ENCODE measurements at regions not wholly inside any gene's neighbourhood (a gene's known extent, or its start where the extent isn't known, plus 50 kb on each side); places are given as distances from the start of the nearest gene placed in this dataset.
"Not testable (repeated sequence)": the region's sequence is repeated elsewhere in the genome, so short reads cannot be mapped to it uniquely, and the experiment has no call there.

DNA sequence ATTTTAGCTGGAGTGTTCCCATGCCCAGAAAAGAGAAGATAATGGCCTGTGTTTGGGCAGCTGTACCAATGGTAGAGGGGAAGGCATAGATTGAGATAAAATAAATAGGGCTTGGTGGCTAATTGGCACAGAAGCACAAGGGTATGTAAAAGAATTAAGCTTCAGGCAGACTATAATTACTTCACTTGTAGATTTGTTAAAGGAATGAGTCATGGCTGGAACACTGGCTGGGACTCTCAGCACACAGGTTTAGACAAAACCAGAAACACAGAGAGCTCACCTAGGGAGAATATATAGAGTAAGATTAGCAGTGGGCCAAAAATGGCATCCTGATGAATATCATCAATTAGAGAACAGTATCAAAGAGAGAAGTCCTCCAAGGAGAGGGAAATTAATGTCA lies 198.3 kb upstream of the FIGN start:
- no peak overlapping the region for H3K4me3 ChIP-seq (ENCODE audit: low read depth, low read length)
- TF ChIP-seq, protein P1, sequence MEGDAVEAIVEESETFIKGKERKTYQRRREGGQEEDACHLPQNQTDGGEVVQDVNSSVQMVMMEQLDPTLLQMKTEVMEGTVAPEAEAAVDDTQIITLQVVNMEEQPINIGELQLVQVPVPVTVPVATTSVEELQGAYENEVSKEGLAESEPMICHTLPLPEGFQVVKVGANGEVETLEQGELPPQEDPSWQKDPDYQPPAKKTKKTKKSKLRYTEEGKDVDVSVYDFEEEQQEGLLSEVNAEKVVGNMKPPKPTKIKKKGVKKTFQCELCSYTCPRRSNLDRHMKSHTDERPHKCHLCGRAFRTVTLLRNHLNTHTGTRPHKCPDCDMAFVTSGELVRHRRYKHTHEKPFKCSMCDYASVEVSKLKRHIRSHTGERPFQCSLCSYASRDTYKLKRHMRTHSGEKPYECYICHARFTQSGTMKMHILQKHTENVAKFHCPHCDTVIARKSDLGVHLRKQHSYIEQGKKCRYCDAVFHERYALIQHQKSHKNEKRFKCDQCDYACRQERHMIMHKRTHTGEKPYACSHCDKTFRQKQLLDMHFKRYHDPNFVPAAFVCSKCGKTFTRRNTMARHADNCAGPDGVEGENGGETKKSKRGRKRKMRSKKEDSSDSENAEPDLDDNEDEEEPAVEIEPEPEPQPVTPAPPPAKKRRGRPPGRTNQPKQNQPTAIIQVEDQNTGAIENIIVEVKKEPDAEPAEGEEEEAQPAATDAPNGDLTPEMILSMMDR (IDR thresholded peaks at IDR 0.05; ENCODE audit: low read depth, low read length): no peak

GRCh38 chr2:163919717-163920116 lies 183.9 kb upstream of the FIGN start:
- TF ChIP-seq, protein P1 (IDR thresholded peaks at IDR 0.05; ENCODE audit: low read depth, low read length): no peak
- no peak overlapping the region for H3K4me3 ChIP-seq (ENCODE audit: low read depth, low read length)

DNA sequence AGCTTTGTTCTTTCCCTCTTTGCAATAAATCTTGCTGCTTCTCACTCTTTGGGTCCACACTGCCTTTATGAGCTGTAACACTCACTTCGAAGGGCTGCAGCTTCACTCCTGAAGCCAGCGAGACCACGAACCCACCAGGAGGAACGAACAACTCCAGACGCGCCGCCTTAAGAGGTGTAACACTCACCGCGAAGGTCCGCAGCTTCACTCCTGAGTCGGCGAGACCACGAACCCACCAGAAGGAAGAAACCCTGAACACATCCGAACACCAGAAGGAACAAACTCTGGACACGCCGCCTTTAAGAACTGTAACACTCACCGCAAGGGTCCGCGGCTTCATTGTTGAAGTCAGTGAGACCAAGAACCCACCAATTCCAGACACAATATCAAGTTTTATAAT lies 178.7 kb upstream of the FIGN start:
- H3K4me3 ChIP-seq (ENCODE audit: low read depth, low read length): not testable (repeated sequence)

- H3K4me3 ChIP-seq (ENCODE audit: low read depth, low read length): peak overlapping the region; percentile 43
Observed at GRCh38 chr2:163913532-163913944, 177.7 kb upstream of the FIGN start.

DNA sequence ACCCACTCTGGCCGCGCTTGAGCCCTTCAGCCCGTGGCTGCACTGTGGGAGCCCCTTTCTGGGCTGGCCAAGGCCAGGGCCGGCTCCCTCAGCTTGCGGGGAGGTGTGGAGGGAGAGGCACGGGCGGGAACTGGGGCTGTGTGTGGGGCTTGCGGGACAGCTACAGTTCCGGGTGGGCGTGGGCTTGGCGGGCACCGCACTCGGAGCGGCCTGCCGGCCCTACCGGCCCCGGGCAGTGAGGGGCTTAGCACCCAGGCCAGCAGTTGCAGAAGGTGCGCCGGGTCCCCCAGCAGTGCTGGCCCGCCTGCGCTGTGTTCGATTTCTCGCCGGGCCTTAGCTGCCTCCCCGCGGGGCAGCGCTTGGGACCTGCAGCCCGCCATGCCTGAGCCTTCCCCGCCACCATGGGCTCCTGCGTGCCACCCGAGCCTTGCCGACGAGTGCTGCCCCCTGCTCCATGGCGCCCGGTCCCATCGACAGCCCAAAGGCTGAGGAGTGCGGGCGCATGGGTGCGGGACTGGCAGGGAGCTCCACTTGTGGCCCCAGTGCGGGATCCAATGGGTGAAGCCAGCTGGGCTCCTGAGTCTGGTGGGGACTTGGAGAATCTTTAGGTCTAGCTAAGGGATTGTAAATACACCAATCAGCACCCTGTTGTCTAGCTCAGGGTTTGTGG lies 173.7 kb upstream of the FIGN start:
- H3K4me3 ChIP-seq (ENCODE audit: low read depth, low read length): no peak overlapping the region
- TF ChIP-seq, protein P1 (IDR thresholded peaks at IDR 0.05; ENCODE audit: low read depth, low read length): no peak

- no peak overlapping the region for H3K4me3 ChIP-seq (ENCODE audit: low read depth, low read length)
- TF ChIP-seq, protein P1 (IDR thresholded peaks at IDR 0.05; ENCODE audit: low read depth, low read length): no peak
Observed at GRCh38 chr2:163906410-163906809, 170.6 kb upstream of the FIGN start.

- TF ChIP-seq, protein P1 (IDR thresholded peaks at IDR 0.05; ENCODE audit: low read depth, low read length): no peak
- H3K4me3 ChIP-seq (ENCODE audit: low read depth, low read length): no peak overlapping the region
Observed at GRCh38 chr2:163897799-163898198, 162.0 kb upstream of the FIGN start.

DNA sequence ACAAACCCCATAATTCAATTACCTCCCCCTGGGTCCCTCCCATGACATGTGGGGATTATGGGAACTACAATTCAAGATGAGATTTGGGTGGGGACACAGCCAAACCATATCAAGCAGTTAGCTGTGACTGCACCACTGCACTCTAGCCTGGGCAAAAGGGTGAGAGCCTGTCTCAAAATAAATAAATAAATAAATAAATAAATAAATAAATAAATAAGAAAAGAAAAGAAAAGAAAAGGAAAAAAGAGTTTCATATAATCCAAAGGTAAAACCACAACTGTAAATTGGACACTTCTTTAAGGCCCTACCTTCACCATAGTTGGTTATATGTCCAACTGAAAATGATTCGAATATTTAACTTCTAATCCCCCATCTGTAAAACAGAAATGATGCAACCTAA lies 157.6 kb upstream of the FIGN start:
- H3K4me3 ChIP-seq (ENCODE audit: low read depth, low read length): not testable (repeated sequence)

- no peak overlapping the region for H3K4me3 ChIP-seq (ENCODE audit: low read depth, low read length)
- TF ChIP-seq, protein P1 (IDR thresholded peaks at IDR 0.05; ENCODE audit: low read depth, low read length): no peak
Observed at GRCh38 chr2:163888591-163888990, 152.8 kb upstream of the FIGN start.

Data from WI38 (cell line).